ENCODE measurements at regions not wholly inside any gene's neighbourhood (a gene's known extent, or its start where the extent isn't known, plus 50 kb on each side); places are given as distances from the start of the nearest gene placed in this dataset.

- DNase-seq = no peak
These were observed 218.5 kb downstream of the GBA3 start for GRCh38 chr4:22911285-22911684.

GRCh38 chr4:22910200-22910599 lies 217.5 kb downstream of the GBA3 start:
- DNase-seq = no peak

- no peak for DNase-seq
These were observed 213.3 kb downstream of the GBA3 start for GRCh38 chr4:22906045-22906444.

GRCh38 chr4:22903913-22904312 lies 211.2 kb downstream of the GBA3 start:
- no peak for DNase-seq

- DNase-seq = no peak
These were observed 208.9 kb downstream of the GBA3 start for GRCh38 chr4:22901631-22902030.

- no peak for DNase-seq
These were observed 208.1 kb downstream of the GBA3 start for GRCh38 chr4:22900876-22901275.

GRCh38 chr4:22897520-22898108 lies 204.9 kb downstream of the GBA3 start:
- no peak for DNase-seq

GRCh38 chr4:22895482-22895881 lies 202.7 kb downstream of the GBA3 start:
- DNase-seq = no peak

GRCh38 chr4:22884157-22884556 lies 191.4 kb downstream of the GBA3 start:
- no peak for DNase-seq

GRCh38 chr4:22881411-22881810 lies 188.7 kb downstream of the GBA3 start:
- DNase-seq = no peak

GRCh38 chr4:22877486-22878052 lies 184.8 kb downstream of the GBA3 start:
- no peak for DNase-seq

GRCh38 chr4:22876270-22876669 lies 183.5 kb downstream of the GBA3 start:
- DNase-seq = no peak

- DNase-seq = no peak
These were observed 183.0 kb downstream of the GBA3 start for GRCh38 chr4:22875587-22876257.

- no peak for DNase-seq
These were observed 181.7 kb downstream of the GBA3 start for GRCh38 chr4:22874334-22874912.

- DNase-seq = no peak
These were observed 181.2 kb downstream of the GBA3 start for GRCh38 chr4:22873899-22874298.

- DNase-seq = no peak
These were observed 178.2 kb downstream of the GBA3 start for GRCh38 chr4:22870847-22871449.

GRCh38 chr4:22869235-22869634 lies 176.5 kb downstream of the GBA3 start:
- DNase-seq = no peak

Measured in activated T-cell treated with anti-CD3 and anti-CD28 coated beads for 4 hours (primary cell).